ENCODE measurements at regions not wholly inside any gene's neighbourhood (a gene's known extent, or its start where the extent isn't known, plus 50 kb on each side); places are given as distances from the start of the nearest gene placed in this dataset.

DNA sequence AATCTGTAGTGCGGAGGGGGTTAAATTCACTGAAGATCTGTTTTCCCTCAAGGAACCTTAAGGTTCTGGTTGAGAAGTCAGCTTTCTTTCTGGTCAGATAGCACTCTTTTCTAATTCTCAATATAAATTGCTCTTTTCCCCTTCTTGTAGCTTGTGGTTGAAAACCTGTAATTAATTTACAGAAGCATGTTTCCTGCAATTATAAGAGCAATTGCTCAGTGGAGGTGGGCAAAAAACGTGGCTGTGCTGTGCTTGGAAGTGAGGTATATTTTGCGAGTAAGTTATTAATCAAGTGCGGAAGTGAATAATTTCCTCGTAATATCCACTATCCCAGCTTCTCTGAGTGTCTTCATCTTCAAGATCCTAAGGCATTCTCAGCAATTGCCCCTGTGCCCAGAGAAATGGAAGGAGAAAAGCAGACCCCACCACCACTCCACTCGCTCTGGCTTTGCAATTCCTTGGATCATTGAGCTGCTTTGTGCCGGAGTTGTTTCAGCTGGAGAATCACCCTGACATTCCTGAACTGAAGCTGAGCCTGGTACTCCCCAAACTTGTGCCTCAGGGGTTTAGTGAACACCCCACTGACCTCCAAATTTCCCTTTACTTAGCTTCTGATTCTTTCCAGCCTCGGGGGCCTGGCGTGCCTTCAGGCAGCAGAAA is 140.6 kb downstream of the LRRC70 start:
- 91% methylated on average over 9 of the region's 9 CpGs for WGBS
- Histone ChIP-seq H3K4me3 (ENCODE audit: low read length) (no peak overlapping the region), H3K9ac (ENCODE audit: low read depth, low read length) (no peak overlapping the region)

DNA sequence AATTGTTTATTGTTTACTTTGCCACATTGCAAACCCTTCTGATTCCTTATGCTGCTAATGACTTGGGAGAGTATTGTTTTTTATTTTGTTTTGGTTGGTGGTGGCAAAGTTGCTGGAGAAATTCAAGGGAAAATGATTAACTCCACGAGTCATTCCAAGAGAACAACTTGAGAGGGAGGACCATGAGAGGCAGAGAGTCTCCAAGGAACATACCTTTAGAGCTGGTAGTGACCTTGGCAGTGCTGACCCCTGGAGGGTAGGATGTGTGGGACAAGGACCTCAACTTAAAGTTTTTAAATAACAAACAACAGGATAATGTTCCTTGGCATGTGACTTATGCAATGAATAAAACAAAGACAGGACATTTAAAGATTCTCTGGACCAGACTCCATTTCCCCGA is 139.7 kb downstream of the LRRC70 start:
- H3K27me3 ChIP-seq (ENCODE audit: insufficient read depth, low read length), result no peaks in the 10 kb centered on the region

More for the DNA sequence above, 140.6 kb downstream of the LRRC70 start:
- Histone ChIP-seq H3K36me3 (ENCODE audit: insufficient read depth, low read length) (no peaks in the 10 kb centered on the region), H3K9me3 (ENCODE audit: insufficient read depth, low read depth, low read length) (no peaks in the 10 kb centered on the region), H3K4me1 (ENCODE audit: insufficient read depth, low read length) (peaks cover 32% of the 10 kb centered on the region), H3K27me3 (ENCODE audit: insufficient read depth, low read length) (no peaks in the 10 kb centered on the region), H3K27ac (ENCODE audit: low read depth, low read length) (no peak overlapping the region)

DNA sequence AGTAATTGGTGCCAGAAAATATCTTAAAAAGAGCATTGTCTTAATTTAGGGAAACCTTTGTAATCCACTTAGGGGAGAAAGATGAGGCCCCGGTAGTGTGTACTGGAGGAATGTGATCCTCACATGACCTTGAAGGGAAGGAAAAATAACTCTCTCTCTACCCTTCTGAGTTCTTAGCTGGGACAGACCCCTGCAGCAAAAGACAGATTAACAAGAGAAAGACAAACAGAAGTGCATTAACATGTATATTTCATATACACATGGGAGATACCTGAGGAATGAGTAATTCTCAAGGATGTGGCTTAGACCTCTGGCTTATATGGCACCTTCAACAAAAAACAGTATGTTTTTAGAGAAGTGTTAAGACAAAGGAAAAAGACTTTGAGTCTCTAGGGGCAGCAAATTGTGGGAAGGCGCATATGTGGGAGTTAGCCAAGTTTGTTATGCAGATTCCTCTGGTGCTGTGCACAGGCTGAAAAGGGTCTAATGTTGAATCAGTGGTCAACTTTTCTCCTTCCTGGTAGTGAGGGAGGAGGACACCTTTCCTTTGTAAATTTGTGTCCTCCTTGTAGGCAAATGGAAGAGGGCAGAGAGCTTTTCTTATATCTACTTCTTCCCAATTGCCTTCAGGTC is 138.8 kb downstream of the LRRC70 start:
- 53% methylated on average over 2 of the region's 2 CpGs for WGBS
- Histone ChIP-seq H3K9me3 (ENCODE audit: insufficient read depth, low read depth, low read length) (no peaks in the 10 kb centered on the region), H3K9ac (ENCODE audit: low read depth, low read length) (no peak overlapping the region), H3K27ac (ENCODE audit: low read depth, low read length) (peak overlapping the region; percentile 79), H3K4me3 (ENCODE audit: low read length) (no peak overlapping the region), H3K4me1 (ENCODE audit: insufficient read depth, low read length) (peaks cover 32% of the 10 kb centered on the region), H3K27me3 (ENCODE audit: insufficient read depth, low read length) (no peaks in the 10 kb centered on the region), H3K36me3 (ENCODE audit: insufficient read depth, low read length) (no peaks in the 10 kb centered on the region)

More for the DNA sequence above, 139.7 kb downstream of the LRRC70 start:
- 84% methylated on average over 2 of the region's 2 CpGs for WGBS
- Histone ChIP-seq H3K27ac (ENCODE audit: low read depth, low read length) (peak overlapping the region; percentile 48), H3K4me1 (ENCODE audit: insufficient read depth, low read length) (peaks cover 32% of the 10 kb centered on the region), H3K9me3 (ENCODE audit: insufficient read depth, low read depth, low read length) (no peaks in the 10 kb centered on the region), H3K4me3 (ENCODE audit: low read length) (no peak overlapping the region), H3K9ac (ENCODE audit: low read depth, low read length) (no peak overlapping the region), H3K36me3 (ENCODE audit: insufficient read depth, low read length) (no peaks in the 10 kb centered on the region)

DNA sequence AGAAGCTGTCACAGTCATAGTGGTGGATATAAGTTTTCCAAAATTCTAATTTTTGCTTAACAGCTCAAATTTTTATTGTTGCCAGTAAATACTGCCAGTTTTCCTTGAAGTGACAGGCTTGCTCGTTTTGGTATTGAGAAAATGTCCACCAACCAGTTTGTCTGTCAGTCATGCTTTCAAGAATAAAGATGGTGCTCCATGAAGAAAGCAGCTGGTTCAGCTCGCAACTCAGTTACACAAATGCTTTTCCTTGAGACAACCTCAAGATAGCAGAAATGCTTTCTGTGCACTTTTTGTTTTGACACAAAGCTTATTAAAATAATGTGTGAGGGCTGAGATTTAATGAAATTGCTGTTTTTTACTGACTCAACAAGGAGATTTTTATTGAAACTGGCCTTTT is 135.7 kb downstream of the LRRC70 start:
- WGBS, result 96% methylated on average over 2 of the region's 2 CpGs
- Histone ChIP-seq H3K4me3 (ENCODE audit: low read length) (no peak overlapping the region), H3K27ac (ENCODE audit: low read depth, low read length) (no peak overlapping the region), H3K36me3 (ENCODE audit: insufficient read depth, low read length) (no peaks in the 10 kb centered on the region), H3K27me3 (ENCODE audit: insufficient read depth, low read length) (no peaks in the 10 kb centered on the region), H3K4me1 (ENCODE audit: insufficient read depth, low read length) (peaks cover 29% of the 10 kb centered on the region), H3K9ac (ENCODE audit: low read depth, low read length) (no peak overlapping the region), H3K9me3 (ENCODE audit: insufficient read depth, low read depth, low read length) (no peaks in the 10 kb centered on the region)

GRCh38 chr5:62708481-62709325 is 130.1 kb downstream of the LRRC70 start:
- H3K9ac ChIP-seq (ENCODE audit: low read depth, low read length), result no peak overlapping the region
- no peaks in the 10 kb centered on the region for H3K36me3 ChIP-seq (ENCODE audit: insufficient read depth, low read length)
- no peaks in the 10 kb centered on the region for H3K4me1 ChIP-seq (ENCODE audit: insufficient read depth, low read length)
- no peaks in the 10 kb centered on the region; the same call in 1 of the 2 replicates for H3K9me3 ChIP-seq (ENCODE audit: insufficient read depth, low read depth, low read length)
- no peak overlapping the region for H3K4me3 ChIP-seq (ENCODE audit: low read length)
- H3K27me3 ChIP-seq (ENCODE audit: insufficient read depth, low read length), result no peaks in the 10 kb centered on the region
- 94% methylated on average over 1 of the region's 1 CpG for WGBS
- H3K27ac ChIP-seq (ENCODE audit: low read depth, low read length), result no peak overlapping the region

DNA sequence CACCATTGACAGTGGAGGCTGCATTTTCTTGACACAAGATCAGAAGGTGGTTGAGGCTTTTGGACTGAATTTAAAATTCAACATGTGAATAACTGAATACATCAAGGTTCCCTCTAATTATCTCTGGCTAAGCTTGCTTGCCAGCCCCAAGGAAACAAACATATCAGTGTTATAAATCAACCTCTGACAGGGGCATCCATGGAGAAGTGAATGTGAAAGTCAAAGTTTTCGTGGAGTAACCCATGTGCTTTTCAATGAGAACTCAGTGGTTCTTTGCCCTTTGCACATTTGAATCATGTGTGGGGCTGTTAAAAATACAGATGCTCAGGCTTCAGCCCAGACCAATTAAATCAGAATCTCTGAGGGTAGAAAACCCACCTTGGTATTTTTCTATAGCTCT is 128.9 kb downstream of the LRRC70 start:
- Histone ChIP-seq H3K36me3 (ENCODE audit: insufficient read depth, low read length) (no peaks in the 10 kb centered on the region), H3K9me3 (ENCODE audit: insufficient read depth, low read depth, low read length) (no peaks in the 10 kb centered on the region; the same call in 1 of the 2 replicates), H3K27ac (ENCODE audit: low read depth, low read length) (no peak overlapping the region), H3K4me1 (ENCODE audit: insufficient read depth, low read length) (no peaks in the 10 kb centered on the region), H3K9ac (ENCODE audit: low read depth, low read length) (no peak overlapping the region), H3K4me3 (ENCODE audit: low read length) (no peak overlapping the region), H3K27me3 (ENCODE audit: insufficient read depth, low read length) (no peaks in the 10 kb centered on the region)
- WGBS, result 88% methylated on average over 1 of the region's 1 CpG

GRCh38 chr5:62707131-62707530 is 128.5 kb downstream of the LRRC70 start:
- Histone ChIP-seq H3K27ac (ENCODE audit: low read depth, low read length) (no peak overlapping the region), H3K4me3 (ENCODE audit: low read length) (no peak overlapping the region), H3K4me1 (ENCODE audit: insufficient read depth, low read length) (no peaks in the 10 kb centered on the region), H3K27me3 (ENCODE audit: insufficient read depth, low read length) (no peaks in the 10 kb centered on the region), H3K9me3 (ENCODE audit: insufficient read depth, low read depth, low read length) (no peaks in the 10 kb centered on the region; the same call in 1 of the 2 replicates), H3K36me3 (ENCODE audit: insufficient read depth, low read length) (no peaks in the 10 kb centered on the region), H3K9ac (ENCODE audit: low read depth, low read length) (no peak overlapping the region)
- 95% methylated on average over 2 of the region's 2 CpGs for WGBS

DNA sequence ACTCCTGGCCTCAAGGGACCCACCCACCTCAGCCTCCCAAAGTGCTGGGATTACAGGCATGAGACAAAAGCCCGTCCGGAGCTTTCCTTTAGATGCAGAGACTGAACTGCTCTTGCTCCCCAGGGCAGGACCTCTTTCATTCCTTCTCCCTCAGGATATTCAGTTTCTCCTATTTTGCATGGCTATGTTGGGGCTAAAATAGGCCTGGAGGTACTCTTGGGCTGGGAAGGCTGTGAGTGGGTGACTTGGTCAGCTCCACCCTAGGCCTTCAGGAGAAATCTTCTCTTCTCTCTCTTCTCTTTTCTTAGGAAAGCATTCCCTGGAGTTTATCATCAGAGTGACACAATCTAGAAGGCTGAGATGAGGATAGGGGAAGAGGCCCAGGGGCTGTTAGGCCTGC is 126.4 kb downstream of the LRRC70 start:
- Histone ChIP-seq H3K9ac (ENCODE audit: low read depth, low read length) (no peak overlapping the region), H3K27ac (ENCODE audit: low read depth, low read length) (no peak overlapping the region), H3K27me3 (ENCODE audit: insufficient read depth, low read length) (no peaks in the 10 kb centered on the region), H3K4me1 (ENCODE audit: insufficient read depth, low read length) (no peaks in the 10 kb centered on the region; the same call in 1 of the 2 replicates), H3K4me3 (ENCODE audit: low read length) (no peak overlapping the region), H3K9me3 (ENCODE audit: insufficient read depth, low read depth, low read length) (no peaks in the 10 kb centered on the region; the same call in 1 of the 2 replicates), H3K36me3 (ENCODE audit: insufficient read depth, low read length) (no peaks in the 10 kb centered on the region)
- 94% methylated on average over 2 of the region's 2 CpGs for WGBS

GRCh38 chr5:62702126-62702525 is 123.5 kb downstream of the LRRC70 start:
- no peaks in the 10 kb centered on the region for H3K27me3 ChIP-seq (ENCODE audit: insufficient read depth, low read length)
- no peaks in the 10 kb centered on the region for H3K9me3 ChIP-seq (ENCODE audit: insufficient read depth, low read depth, low read length)
- no peak overlapping the region for H3K27ac ChIP-seq (ENCODE audit: low read depth, low read length)
- H3K36me3 ChIP-seq (ENCODE audit: insufficient read depth, low read length), result no peaks in the 10 kb centered on the region
- no peak overlapping the region for H3K4me3 ChIP-seq (ENCODE audit: low read length)
- H3K9ac ChIP-seq (ENCODE audit: low read depth, low read length), result no peak overlapping the region
- 89% methylated on average over 4 of the region's 4 CpGs for WGBS
- no peaks in the 10 kb centered on the region; the same call in 1 of the 2 replicates for H3K4me1 ChIP-seq (ENCODE audit: insufficient read depth, low read length)

DNA sequence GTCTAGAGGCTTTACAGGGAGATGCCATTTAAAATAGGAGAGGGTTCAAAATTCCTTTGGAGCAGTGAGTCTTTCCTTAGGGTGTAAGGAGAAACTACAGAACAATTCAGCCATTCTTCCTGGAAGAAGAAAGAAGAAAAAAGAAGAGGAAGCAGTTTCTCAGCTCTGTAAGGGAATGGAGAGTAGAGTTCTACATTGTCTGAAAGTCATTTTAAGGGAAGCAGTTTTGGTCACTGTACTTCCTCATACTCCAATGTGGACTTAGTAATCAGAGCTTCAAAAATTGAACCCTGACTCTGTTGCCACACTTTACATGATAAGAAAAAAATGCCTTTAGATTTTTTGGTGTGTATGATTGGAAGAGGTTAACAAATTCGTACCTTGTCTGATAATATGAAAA is 122.4 kb downstream of the LRRC70 start:
- H3K4me1 ChIP-seq (ENCODE audit: insufficient read depth, low read length), result no peaks in the 10 kb centered on the region; the same call in 1 of the 2 replicates
- no peaks in the 10 kb centered on the region for H3K27me3 ChIP-seq (ENCODE audit: insufficient read depth, low read length)
- H3K27ac ChIP-seq (ENCODE audit: low read depth, low read length), result no peak overlapping the region
- no peak overlapping the region for H3K4me3 ChIP-seq (ENCODE audit: low read length)
- no peak overlapping the region for H3K9ac ChIP-seq (ENCODE audit: low read depth, low read length)
- 94% methylated on average over 1 of the region's 1 CpG for WGBS
- H3K36me3 ChIP-seq (ENCODE audit: insufficient read depth, low read length), result no peaks in the 10 kb centered on the region
- H3K9me3 ChIP-seq (ENCODE audit: insufficient read depth, low read depth, low read length), result no peaks in the 10 kb centered on the region

GRCh38 chr5:62698756-62699155 is 120.1 kb downstream of the LRRC70 start:
- WGBS, result 91% methylated on average over 1 of the region's 1 CpG
- Histone ChIP-seq H3K27ac (ENCODE audit: low read depth, low read length) (no peak overlapping the region), H3K9ac (ENCODE audit: low read depth, low read length) (no peak overlapping the region), H3K4me1 (ENCODE audit: insufficient read depth, low read length) (no peaks in the 10 kb centered on the region; the same call in 1 of the 2 replicates), H3K9me3 (ENCODE audit: insufficient read depth, low read depth, low read length) (no peaks in the 10 kb centered on the region), H3K27me3 (ENCODE audit: insufficient read depth, low read length) (no peaks in the 10 kb centered on the region), H3K4me3 (ENCODE audit: low read length) (no peak overlapping the region), H3K36me3 (ENCODE audit: insufficient read depth, low read length) (no peaks in the 10 kb centered on the region)

Measured in HUES64 (cell line).